ENCODE measurements at regions not wholly inside any gene's neighbourhood (a gene's known extent, or its start where the extent isn't known, plus 50 kb on each side); places are given as distances from the start of the nearest gene placed in this dataset.

DNA sequence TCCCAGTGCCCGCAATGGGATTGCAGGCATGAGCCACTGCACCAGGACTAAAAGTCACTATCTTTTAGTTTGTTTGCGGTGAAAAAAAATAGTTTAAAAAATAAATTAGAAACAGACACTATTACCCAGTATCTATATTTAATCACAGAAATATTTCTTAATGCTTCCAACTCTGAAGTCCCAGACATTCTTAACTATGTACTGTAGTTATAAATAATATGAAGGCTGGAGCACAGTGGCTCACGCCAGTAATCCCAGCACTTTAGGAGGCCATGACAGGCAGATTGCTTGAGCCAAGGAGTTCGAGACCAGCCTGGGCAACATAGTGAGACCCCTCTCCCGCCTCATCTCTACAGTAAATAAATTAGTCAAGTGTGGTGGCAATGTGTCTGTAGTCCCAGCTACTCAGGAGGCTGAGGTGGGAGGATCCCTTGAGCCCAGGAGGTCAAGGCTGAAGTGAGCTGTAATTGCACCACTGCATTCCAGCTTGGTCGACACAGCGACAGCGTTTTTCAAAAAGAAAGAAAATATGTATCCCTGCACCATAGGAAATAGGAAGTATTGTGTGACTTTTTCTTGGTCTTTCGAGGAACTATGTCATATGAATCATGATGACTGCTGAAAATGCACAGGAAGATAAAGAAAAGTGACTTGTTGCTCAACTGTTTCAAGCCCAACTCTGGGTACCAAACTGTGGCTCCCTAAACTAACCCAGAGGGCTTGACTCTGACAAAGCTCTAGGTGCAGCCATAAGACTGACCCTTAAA, 74.9 kb upstream of the STEAP1B start:
- CTCF ChIA-PET, result interaction anchor here (1.2 to 1.5 kb wide), 2 partner anchors 15 to 153 kb away, joined by 3 to 6 read pairs; partner anchors contain the start of gene IL6
- no peaks in the 10 kb centered on the region for H3K36me3 ChIP-seq (ENCODE audit: control insufficient read depth, insufficient read depth, low read length)
- TF ChIP-seq, protein P1, sequence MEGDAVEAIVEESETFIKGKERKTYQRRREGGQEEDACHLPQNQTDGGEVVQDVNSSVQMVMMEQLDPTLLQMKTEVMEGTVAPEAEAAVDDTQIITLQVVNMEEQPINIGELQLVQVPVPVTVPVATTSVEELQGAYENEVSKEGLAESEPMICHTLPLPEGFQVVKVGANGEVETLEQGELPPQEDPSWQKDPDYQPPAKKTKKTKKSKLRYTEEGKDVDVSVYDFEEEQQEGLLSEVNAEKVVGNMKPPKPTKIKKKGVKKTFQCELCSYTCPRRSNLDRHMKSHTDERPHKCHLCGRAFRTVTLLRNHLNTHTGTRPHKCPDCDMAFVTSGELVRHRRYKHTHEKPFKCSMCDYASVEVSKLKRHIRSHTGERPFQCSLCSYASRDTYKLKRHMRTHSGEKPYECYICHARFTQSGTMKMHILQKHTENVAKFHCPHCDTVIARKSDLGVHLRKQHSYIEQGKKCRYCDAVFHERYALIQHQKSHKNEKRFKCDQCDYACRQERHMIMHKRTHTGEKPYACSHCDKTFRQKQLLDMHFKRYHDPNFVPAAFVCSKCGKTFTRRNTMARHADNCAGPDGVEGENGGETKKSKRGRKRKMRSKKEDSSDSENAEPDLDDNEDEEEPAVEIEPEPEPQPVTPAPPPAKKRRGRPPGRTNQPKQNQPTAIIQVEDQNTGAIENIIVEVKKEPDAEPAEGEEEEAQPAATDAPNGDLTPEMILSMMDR (IDR thresholded peaks at IDR 0.05; ENCODE audit: insufficient read depth, low read depth, low read length), result no peak
- DNase-seq (ENCODE audit: low read depth), result no peak
- POLR2A ChIA-PET, result no interaction called here
- H3K4me3 ChIP-seq (ENCODE audit: low read depth, low read length), result no peak overlapping the region
- H3K27me3 ChIP-seq (ENCODE audit: control insufficient read depth, insufficient read depth, low read length), result no peaks in the 10 kb centered on the region

- Histone ChIP-seq H3K36me3 (ENCODE audit: control insufficient read depth, insufficient read depth, low read length) (no peaks in the 10 kb centered on the region), H3K27me3 (ENCODE audit: control insufficient read depth, insufficient read depth, low read length) (no peaks in the 10 kb centered on the region), H3K4me3 (ENCODE audit: low read depth, low read length) (no peak overlapping the region)
- ChIA-PET CTCF (interaction anchor here (0.8 to 1.9 kb wide), 2 partner anchors 11 to 146 kb away, joined by 3 to 5 read pairs; no protein-coding TSS in a partner anchor), POLR2A (no interaction called here)
- DNase-seq (ENCODE audit: low read depth), result peak; percentile 64
- TF ChIP-seq, protein P1 (IDR thresholded peaks at IDR 0.05; ENCODE audit: insufficient read depth, low read depth, low read length), result no peak
These were observed 72.9 kb upstream of the STEAP1B start for GRCh38 chr7:22572937-22573336.

DNA sequence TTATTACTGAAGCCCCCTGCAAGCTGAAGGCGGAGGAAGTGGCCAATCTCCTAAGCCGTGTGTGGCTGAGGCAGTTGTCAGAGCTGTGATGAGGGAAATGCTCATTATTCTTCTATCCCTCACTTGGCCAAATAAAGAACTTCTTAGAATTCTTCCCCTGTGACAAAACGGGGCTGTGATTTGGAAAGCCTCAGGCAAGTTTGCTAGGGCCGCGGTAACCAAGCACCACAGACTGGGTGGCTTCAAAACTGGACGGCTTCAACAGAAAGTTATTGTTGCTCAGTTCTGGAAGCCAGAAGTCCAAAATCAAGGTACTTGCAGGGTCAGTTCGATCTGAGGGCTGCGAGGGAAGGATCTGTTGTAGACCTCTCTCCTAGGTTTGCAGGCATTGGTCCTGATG, 72.3 kb upstream of the STEAP1B start:
- Histone ChIP-seq H3K4me3 (ENCODE audit: low read depth, low read length) (no peak overlapping the region), H3K36me3 (ENCODE audit: control insufficient read depth, insufficient read depth, low read length) (no peaks in the 10 kb centered on the region), H3K27me3 (ENCODE audit: control insufficient read depth, insufficient read depth, low read length) (no peaks in the 10 kb centered on the region)
- ChIA-PET CTCF (interaction anchor here (0.8 to 1.9 kb wide), 2 partner anchors 10 to 147 kb away, joined by 3 to 5 read pairs; no protein-coding TSS in a partner anchor), POLR2A (no interaction called here)
- TF ChIP-seq, protein P1 (IDR thresholded peaks at IDR 0.05; ENCODE audit: insufficient read depth, low read depth, low read length), result no peak
- no peak for DNase-seq (ENCODE audit: low read depth)

DNA sequence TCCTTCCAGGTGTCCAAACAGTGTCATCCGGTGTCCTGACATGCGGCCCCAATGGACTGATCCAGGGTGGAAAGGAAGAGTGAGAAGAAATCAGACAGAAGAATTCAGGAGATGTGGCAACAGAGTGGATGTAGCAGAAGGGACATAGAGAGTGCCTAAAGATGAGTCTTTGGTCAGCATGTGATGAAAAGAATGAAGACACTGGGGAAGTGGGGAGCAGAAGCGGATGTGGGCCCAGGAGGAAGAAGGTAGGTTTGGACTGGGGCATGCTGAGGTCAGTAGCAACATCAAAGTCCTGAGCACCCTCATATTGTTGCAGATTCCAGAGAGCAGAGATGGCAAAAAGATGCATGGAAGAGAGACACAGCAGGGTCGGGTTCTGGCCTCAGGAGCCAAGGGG, 71.8 kb upstream of the STEAP1B start:
- ChIA-PET CTCF (interaction anchor here (1.4 kb wide), 2 partner anchors 10 to 282 kb away, joined by 4 to 7 read pairs; no protein-coding TSS in a partner anchor), POLR2A (no interaction called here)
- TF ChIP-seq, protein P1 (IDR thresholded peaks at IDR 0.05; ENCODE audit: insufficient read depth, low read depth, low read length), result no peak
- no peak overlapping the region for H3K4me3 ChIP-seq (ENCODE audit: low read depth, low read length)
- no peaks in the 10 kb centered on the region for H3K36me3 ChIP-seq (ENCODE audit: control insufficient read depth, insufficient read depth, low read length)
- no peak for DNase-seq (ENCODE audit: low read depth)
- no peaks in the 10 kb centered on the region for H3K27me3 ChIP-seq (ENCODE audit: control insufficient read depth, insufficient read depth, low read length)

DNA sequence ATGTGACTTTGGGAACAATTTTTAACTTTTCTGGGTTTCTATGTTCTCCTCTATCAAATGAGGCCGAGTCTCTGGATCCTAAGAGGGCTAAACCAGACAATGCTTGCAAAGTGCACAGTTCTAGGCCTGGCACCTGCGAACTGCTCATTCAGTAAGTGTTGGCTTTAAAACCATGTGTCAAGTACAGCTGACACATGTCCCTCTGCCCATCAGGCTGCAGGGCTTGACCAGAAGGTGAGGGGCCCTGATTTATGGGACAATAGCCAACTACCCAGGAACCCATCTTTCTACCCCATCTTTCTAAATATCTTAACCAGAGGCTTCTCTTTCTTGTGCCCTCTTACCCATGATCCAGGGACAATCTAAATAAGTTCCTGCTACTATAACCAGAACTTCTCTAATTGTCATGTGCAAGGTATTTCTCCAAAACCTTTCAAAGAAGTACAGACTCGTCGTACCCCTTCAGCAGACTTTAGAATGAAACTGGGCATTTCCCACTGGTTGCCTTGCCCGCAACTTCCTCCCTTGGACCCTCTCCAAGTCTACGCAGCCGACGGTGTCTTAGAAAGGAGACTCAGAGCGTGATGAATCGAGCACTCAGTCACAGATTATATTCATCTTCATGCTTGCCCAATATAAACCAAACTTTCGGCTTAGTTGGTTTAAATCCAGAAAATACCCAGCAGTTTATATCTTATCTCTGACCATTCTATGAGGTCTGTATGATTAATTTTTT, 69.8 kb upstream of the STEAP1B start:
- TF ChIP-seq, protein P1 (IDR thresholded peaks at IDR 0.05; ENCODE audit: insufficient read depth, low read depth, low read length), result no peak
- no peak for DNase-seq (ENCODE audit: low read depth)
- ChIA-PET POLR2A (no interaction called here), CTCF (no interaction called here)
- H3K27me3 ChIP-seq (ENCODE audit: control insufficient read depth, insufficient read depth, low read length), result no peaks in the 10 kb centered on the region
- no peaks in the 10 kb centered on the region for H3K36me3 ChIP-seq (ENCODE audit: control insufficient read depth, insufficient read depth, low read length)
- no peak overlapping the region for H3K4me3 ChIP-seq (ENCODE audit: low read depth, low read length)

Measured in BJ (cell line).